ENCODE measurements at regions not wholly inside any gene's neighbourhood (a gene's known extent, or its start where the extent isn't known, plus 50 kb on each side); places are given as distances from the start of the nearest gene placed in this dataset.

- no peak for TF ChIP-seq EZH2 (IDR thresholded peaks at IDR 0.05; ENCODE audit: borderline replicate concordance, low read length)
- TF ChIP-seq CTCF (IDR thresholded peaks at IDR 0.05; ENCODE audit: low read length), result no peak
- Histone ChIP-seq H3K79me2 (ENCODE audit: insufficient read depth, low read length) (no peaks in the 10 kb centered on the region), H4K20me1 (ENCODE audit: insufficient read depth, low read length) (no peaks in the 10 kb centered on the region), H3K4me2 (ENCODE audit: low read length) (no peak overlapping the region), H3K4me3 (ENCODE audit: low read depth, low read length, poor library complexity, severe bottlenecking) (no peak overlapping the region), H3K36me3 (ENCODE audit: insufficient read depth, low read length) (no peaks in the 10 kb centered on the region), H3F3A (ENCODE audit: insufficient read depth, low read length) (no peaks in the 10 kb centered on the region), H3K9me3 (ENCODE audit: low read length) (no peaks in the 10 kb centered on the region), H3K9me2 (ENCODE audit: low read depth, low read length) (no peaks in the 10 kb centered on the region), H3K4me1 (ENCODE audit: insufficient read depth, low read length, severe bottlenecking) (no peaks in the 10 kb centered on the region), H3K27me3 (ENCODE audit: insufficient read depth, low read length) (no peaks in the 10 kb centered on the region), H3K9ac (ENCODE audit: low read length) (no peak overlapping the region), H2AFZ (ENCODE audit: low read length) (no peak overlapping the region), H3K27ac (ENCODE audit: low read depth, low read length, poor library complexity, severe bottlenecking) (no peak overlapping the region)
These were observed 218.9 kb downstream of the EPHA4 start for GRCh38 chr2:221353201-221353600.

- no peak for TF ChIP-seq EZH2 (IDR thresholded peaks at IDR 0.05; ENCODE audit: borderline replicate concordance, low read length)
- H3K27ac ChIP-seq (ENCODE audit: low read depth, low read length, poor library complexity, severe bottlenecking), result no peak overlapping the region
- no peak overlapping the region for H2AFZ ChIP-seq (ENCODE audit: low read length)
- no peaks in the 10 kb centered on the region for H3K9me3 ChIP-seq (ENCODE audit: low read length)
- no peaks in the 10 kb centered on the region for H3K9me2 ChIP-seq (ENCODE audit: low read depth, low read length)
- no peaks in the 10 kb centered on the region for H3F3A ChIP-seq (ENCODE audit: insufficient read depth, low read length)
- no peak overlapping the region for H3K4me3 ChIP-seq (ENCODE audit: low read depth, low read length, poor library complexity, severe bottlenecking)
- no peak overlapping the region for H3K4me2 ChIP-seq (ENCODE audit: low read length)
- H4K20me1 ChIP-seq (ENCODE audit: insufficient read depth, low read length), result no peaks in the 10 kb centered on the region
- H3K4me1 ChIP-seq (ENCODE audit: insufficient read depth, low read length, severe bottlenecking), result no peaks in the 10 kb centered on the region
- H3K36me3 ChIP-seq (ENCODE audit: insufficient read depth, low read length), result no peaks in the 10 kb centered on the region
- H3K79me2 ChIP-seq (ENCODE audit: insufficient read depth, low read length), result no peaks in the 10 kb centered on the region
- H3K9ac ChIP-seq (ENCODE audit: low read length), result no peak overlapping the region
- H3K27me3 ChIP-seq (ENCODE audit: insufficient read depth, low read length), result no peaks in the 10 kb centered on the region
These were observed 211.8 kb downstream of the EPHA4 start for GRCh38 chr2:221360312-221360711.

GRCh38 chr2:221360742-221361141 is 211.4 kb downstream of the EPHA4 start:
- H3F3A ChIP-seq (ENCODE audit: insufficient read depth, low read length), result no peaks in the 10 kb centered on the region
- no peaks in the 10 kb centered on the region for H3K9me2 ChIP-seq (ENCODE audit: low read depth, low read length)
- no peak overlapping the region for H3K4me3 ChIP-seq (ENCODE audit: low read depth, low read length, poor library complexity, severe bottlenecking)
- H2AFZ ChIP-seq (ENCODE audit: low read length), result no peak overlapping the region
- H3K27me3 ChIP-seq (ENCODE audit: insufficient read depth, low read length), result no peaks in the 10 kb centered on the region
- H3K4me1 ChIP-seq (ENCODE audit: insufficient read depth, low read length, severe bottlenecking), result no peaks in the 10 kb centered on the region
- TF ChIP-seq CTCF (IDR thresholded peaks at IDR 0.05; ENCODE audit: low read length) (no peak), EZH2 (IDR thresholded peaks at IDR 0.05; ENCODE audit: borderline replicate concordance, low read length) (no peak)
- no peaks in the 10 kb centered on the region for H3K36me3 ChIP-seq (ENCODE audit: insufficient read depth, low read length)
- no peak overlapping the region for H3K9ac ChIP-seq (ENCODE audit: low read length)
- H3K27ac ChIP-seq (ENCODE audit: low read depth, low read length, poor library complexity, severe bottlenecking), result no peak overlapping the region
- no peaks in the 10 kb centered on the region for H4K20me1 ChIP-seq (ENCODE audit: insufficient read depth, low read length)
- H3K4me2 ChIP-seq (ENCODE audit: low read length), result no peak overlapping the region
- no peaks in the 10 kb centered on the region for H3K79me2 ChIP-seq (ENCODE audit: insufficient read depth, low read length)
- H3K9me3 ChIP-seq (ENCODE audit: low read length), result no peaks in the 10 kb centered on the region

GRCh38 chr2:221361633-221362032 is 210.5 kb downstream of the EPHA4 start:
- TF ChIP-seq CTCF (IDR thresholded peaks at IDR 0.05; ENCODE audit: low read length) (no peak), EZH2 (IDR thresholded peaks at IDR 0.05; ENCODE audit: borderline replicate concordance, low read length) (no peak)
- no peaks in the 10 kb centered on the region for H4K20me1 ChIP-seq (ENCODE audit: insufficient read depth, low read length)
- H3K27me3 ChIP-seq (ENCODE audit: insufficient read depth, low read length), result no peaks in the 10 kb centered on the region
- no peaks in the 10 kb centered on the region for H3K4me1 ChIP-seq (ENCODE audit: insufficient read depth, low read length, severe bottlenecking)
- H3K9me2 ChIP-seq (ENCODE audit: low read depth, low read length), result no peaks in the 10 kb centered on the region
- no peaks in the 10 kb centered on the region for H3F3A ChIP-seq (ENCODE audit: insufficient read depth, low read length)
- H3K4me2 ChIP-seq (ENCODE audit: low read length), result no peak overlapping the region
- H3K27ac ChIP-seq (ENCODE audit: low read depth, low read length, poor library complexity, severe bottlenecking), result no peak overlapping the region
- no peaks in the 10 kb centered on the region for H3K36me3 ChIP-seq (ENCODE audit: insufficient read depth, low read length)
- no peaks in the 10 kb centered on the region for H3K79me2 ChIP-seq (ENCODE audit: insufficient read depth, low read length)
- H3K9me3 ChIP-seq (ENCODE audit: low read length), result no peaks in the 10 kb centered on the region
- no peak overlapping the region for H3K4me3 ChIP-seq (ENCODE audit: low read depth, low read length, poor library complexity, severe bottlenecking)
- H2AFZ ChIP-seq (ENCODE audit: low read length), result no peak overlapping the region
- H3K9ac ChIP-seq (ENCODE audit: low read length), result no peak overlapping the region

Measured in OCI-LY1 (cell line).